PC-3 (cell line): ENCODE measurements at regions not wholly inside any gene's neighbourhood (a gene's known extent, or its start where the extent isn't known, plus 50 kb on each side); places are given as distances from the start of the nearest gene placed in this dataset.

Source experiments
- CTCF ChIP-seq: fragments of 300-600 bp; sonication (generic); conservative IDR thresholded peaks from 2 replicates; pipeline ENCODE4 v1.5.1; 2017; ENCODE audit warnings: antibody characterized with exemption, low read depth, mild to moderate bottlenecking, low read length
- EZH2 ChIP-seq: fragments of 300-600 bp; sonication (generic); IDR thresholded peaks from one replicate; pipeline ENCODE4 v1.6.1; 2017; ENCODE audit warnings: antibody characterized with exemption, mild to moderate bottlenecking, low read length; ENCODE audit not compliant: unreplicated experiment

DNA sequence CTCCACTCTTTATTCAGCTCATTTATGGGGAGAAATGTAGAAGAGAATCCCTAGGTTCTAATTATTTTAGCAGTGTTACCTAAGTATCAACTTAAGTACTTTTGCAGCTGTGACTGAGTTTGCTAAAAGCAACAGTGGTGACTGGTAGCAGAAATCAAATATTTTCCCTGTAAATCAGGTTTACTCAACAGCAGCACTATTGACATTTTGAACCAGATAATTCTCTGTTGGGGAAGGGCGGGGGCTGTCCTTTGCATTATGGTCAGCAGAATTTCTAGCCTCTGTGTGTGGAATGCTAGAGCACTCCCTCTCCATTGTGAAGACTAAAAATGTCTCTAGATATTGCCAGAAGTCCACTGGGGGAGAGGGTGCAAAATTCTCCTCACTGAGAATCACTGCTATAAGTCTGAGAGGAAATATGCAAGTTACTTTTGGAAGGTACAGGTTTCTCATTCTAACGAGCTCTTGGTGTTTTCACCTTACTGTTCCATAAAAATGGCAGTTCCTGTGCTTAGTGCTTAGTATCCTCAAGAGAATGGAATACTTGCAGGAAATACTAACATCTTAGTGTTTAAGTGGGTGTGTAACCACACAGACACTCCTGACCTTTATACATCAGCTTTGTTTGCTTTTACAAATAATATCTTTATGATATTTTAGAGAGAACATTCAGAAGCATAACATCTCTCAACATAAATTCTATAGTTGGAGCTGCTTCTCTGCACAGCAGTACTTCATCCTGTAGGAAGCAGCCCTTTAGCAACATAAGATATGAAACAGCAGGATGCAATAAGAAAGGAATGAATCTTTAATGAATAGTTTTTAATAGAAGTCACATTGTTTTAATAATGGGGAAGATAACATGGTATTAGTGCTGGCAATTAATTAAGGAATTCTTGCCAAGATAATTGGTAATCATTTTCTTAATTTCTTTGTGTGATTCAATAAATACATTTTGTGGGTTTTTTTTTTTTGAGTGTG lies 246.5 kb upstream of the GOLIM4 start:
- TF ChIP-seq CTCF (no peak), EZH2 (no peak)
